H9 (cell line): ENCODE measurements at regions not wholly inside any gene's neighbourhood (a gene's known extent, or its start where the extent isn't known, plus 50 kb on each side); places are given as distances from the start of the nearest gene placed in this dataset.

ENCODE experiments used
- DNase-seq: peaks from one replicate; pipeline ENCODE4 v3.0.0-alpha.2; 2017
- H2AFZ ChIP-seq: one replicate; pipeline ENCODE4 v1.6.1; 2013; ENCODE audit warnings: mild to moderate bottlenecking, low read length, control low read depth, moderate library complexity
- H2AK5ac ChIP-seq: 2 replicates; pipeline ENCODE4 v1.6.1; 2013; ENCODE audit warnings: low read length, control low read depth, mixed read lengths; ENCODE audit not compliant: insufficient read length
- H2BK120ac ChIP-seq: one replicate; pipeline ENCODE4 v1.6.1; 2013; ENCODE audit warnings: low read depth, mild to moderate bottlenecking, low read length, control low read depth, inconsistent platforms; ENCODE audit not compliant: poor library complexity, severe bottlenecking
- H2BK12ac ChIP-seq: 2 replicates; pipeline ENCODE4 v1.6.1; 2013; ENCODE audit warnings: low read length, control low read depth, mixed read lengths, low read depth; ENCODE audit not compliant: insufficient read length
- H2BK15ac ChIP-seq: 2 replicates; pipeline ENCODE4 v1.6.1; 2013; ENCODE audit warnings: low read depth, low read length, control low read depth
- H2BK20ac ChIP-seq: one replicate; pipeline ENCODE4 v1.6.1; 2013; ENCODE audit warnings: low read depth, mild to moderate bottlenecking, low read length, control low read depth, inconsistent platforms; ENCODE audit not compliant: poor library complexity, severe bottlenecking
- H2BK5ac ChIP-seq: 2 replicates; pipeline ENCODE4 v1.6.1; 2013; ENCODE audit warnings: low read length, control low read depth, mixed read lengths; ENCODE audit not compliant: insufficient read length
- H3K14ac ChIP-seq: 2 replicates; pipeline ENCODE4 v1.6.1; 2013; ENCODE audit warnings: low read length, control low read depth; ENCODE audit not compliant: insufficient read depth
- H3K18ac ChIP-seq: 2 replicates; pipeline ENCODE4 v1.6.1; 2013; ENCODE audit warnings: low read depth, mild to moderate bottlenecking, mixed read lengths, low read length, control low read depth; ENCODE audit not compliant: insufficient read length
- H3K23ac ChIP-seq: 2 replicates; pipeline ENCODE4 v1.6.1; 2013; ENCODE audit warnings: low read length, control low read depth, mixed read lengths, low read depth; ENCODE audit not compliant: insufficient read length
- H3K23me2 ChIP-seq: 2 replicates; pipeline ENCODE4 v1.6.1; 2013; ENCODE audit warnings: low read depth, mild to moderate bottlenecking, mixed read lengths, low read length, control low read depth; ENCODE audit not compliant: insufficient read length, poor library complexity, severe bottlenecking
- H3K27ac ChIP-seq: 2 replicates; pipeline ENCODE4 v1.5.1; 2013; ENCODE audit warnings: low read length, control low read depth, mixed read lengths, low read depth; ENCODE audit not compliant: insufficient read length
- H3K27me3 ChIP-seq: 2 replicates; pipeline ENCODE4 v1.6.1; 2013; ENCODE audit warnings: low read length, control low read depth, inconsistent platforms; ENCODE audit not compliant: insufficient read depth
- H3K4ac ChIP-seq: 2 replicates; pipeline ENCODE4 v1.6.1; 2013; ENCODE audit warnings: low read depth, mild to moderate bottlenecking, control low read depth, inconsistent platforms, low read length, moderate library complexity
- H3K4me1 ChIP-seq: 2 replicates; pipeline ENCODE4 v1.6.1; 2013; ENCODE audit warnings: low read length, control low read depth, inconsistent platforms; ENCODE audit not compliant: insufficient read depth
- H3K4me2 ChIP-seq: 2 replicates; pipeline ENCODE4 v1.6.1; 2013; ENCODE audit warnings: low read length, control low read depth, mixed read lengths; ENCODE audit not compliant: insufficient read length, insufficient read depth
- H3K56ac ChIP-seq: 2 replicates; pipeline ENCODE4 v1.6.1; 2013; ENCODE audit warnings: low read depth, mild to moderate bottlenecking, mixed read lengths, low read length, control low read depth; ENCODE audit not compliant: insufficient read length
- H3K79me1 ChIP-seq: 2 replicates; pipeline ENCODE4 v1.6.1; 2013; ENCODE audit warnings: low read depth, mild to moderate bottlenecking, moderate library complexity, low read length, control low read depth, inconsistent platforms; ENCODE audit not compliant: insufficient read depth, poor library complexity, severe bottlenecking
- H3K79me2 ChIP-seq: 2 replicates; pipeline ENCODE4 v1.6.1; 2013; ENCODE audit warnings: low read length, control low read depth, inconsistent platforms; ENCODE audit not compliant: insufficient read depth
- H3K9ac ChIP-seq: 2 replicates; pipeline ENCODE4 v1.6.1; 2013; ENCODE audit warnings: low read length, control low read depth, mixed read lengths; ENCODE audit not compliant: insufficient read length; ENCODE audit errors: extremely low read depth
- H3K9me3 ChIP-seq: one replicate; pipeline ENCODE4 v1.6.1; 2013; ENCODE audit warnings: low read depth, low read length, inconsistent platforms; ENCODE audit not compliant: control insufficient read depth
- H3T11ph ChIP-seq: one replicate; pipeline ENCODE4 v1.6.1; 2013; ENCODE audit warnings: mild to moderate bottlenecking, low read length, control low read depth, inconsistent platforms
- H4K20me1 ChIP-seq: one replicate; pipeline ENCODE4 v1.6.1; 2013; ENCODE audit not compliant: control insufficient read depth, insufficient read length, insufficient read depth
- H4K5ac ChIP-seq: 2 replicates; pipeline ENCODE4 v1.6.1; 2013; ENCODE audit warnings: low read depth, mild to moderate bottlenecking, mixed read lengths, low read length, control low read depth; ENCODE audit not compliant: insufficient read length
- H4K8ac ChIP-seq: replicated peaks from 2 replicates; pipeline ENCODE4 v1.6.1; 2013; ENCODE audit warnings: low read length, control low read depth, mixed read lengths, low read depth; ENCODE audit not compliant: insufficient read length
- H4K91ac ChIP-seq: 2 replicates; pipeline ENCODE4 v1.6.1; 2013; ENCODE audit warnings: low read depth, mild to moderate bottlenecking, moderate library complexity, mixed read lengths, low read length, control low read depth; ENCODE audit not compliant: insufficient read length
- H3K27ac Mint-ChIP-seq, 3 experiments: 2 replicates in 2 of 3; 3 replicates in 1 of 3; pipeline ENCODE4 v1.8.0; 2020 to 2021; ENCODE audit warnings: mixed read lengths in 3 of 3, mild to moderate bottlenecking in 1 of 3, moderate library complexity in 1 of 3
- H3K27me3 Mint-ChIP-seq: 2 replicates; pipeline ENCODE4 v1.8.0; 2021; ENCODE audit warnings: low read depth, mild to moderate bottlenecking, moderate library complexity, mixed read lengths
- H3K36me3 Mint-ChIP-seq, 3 experiments: 2 replicates in 2 of 3; 3 replicates in 1 of 3; pipeline ENCODE4 v1.8.0; 2020 to 2021; ENCODE audit warnings: low read depth in 3 of 3, mixed read lengths in 3 of 3; ENCODE audit not compliant: insufficient read depth in 1 of 3
- H3K4me1 Mint-ChIP-seq, 2 experiments: 2 replicates each; pipeline ENCODE4 v1.8.0; 2020; ENCODE audit warnings: mixed read lengths in 2 of 2
- H3K4me3 Mint-ChIP-seq, 2 experiments: 2 replicates in 1 of 2; 3 replicates in 1 of 2; pipeline ENCODE4 v1.8.0; 2020 to 2021; ENCODE audit warnings: mild to moderate bottlenecking in 2 of 2, mixed read lengths in 2 of 2, moderate library complexity in 1 of 2
- H3K9me3 Mint-ChIP-seq, 2 experiments: 2 replicates in 1 of 2; 3 replicates in 1 of 2; pipeline ENCODE4 v1.8.0; 2020; ENCODE audit warnings: mild to moderate bottlenecking in 2 of 2, mixed read lengths in 2 of 2, moderate library complexity in 1 of 2
- WGBS: extraction: QIAGEN DNeasy Blood & Tissue Kit; methylation state at CpG from one replicate; pipeline ENCODE4 v1.1.7; 2013; ENCODE audit warnings: missing lambda C conversion rate, low lambda C conversion rate, mixed read lengths; ENCODE audit not compliant: insufficient read length; ENCODE audit errors: extremely low coverage; 5-methylcytosine and 5-hydroxymethylcytosine counted together
- TF ChIP-seq, protein P1 (sequence below): fragments of 200-600 bp; sonication (generic); conservative IDR thresholded peaks from 3 replicates; pipeline ENCODE4 v1.8.0; 2021; ENCODE audit warnings: antibody characterized with exemption, mild to moderate bottlenecking

DNA sequence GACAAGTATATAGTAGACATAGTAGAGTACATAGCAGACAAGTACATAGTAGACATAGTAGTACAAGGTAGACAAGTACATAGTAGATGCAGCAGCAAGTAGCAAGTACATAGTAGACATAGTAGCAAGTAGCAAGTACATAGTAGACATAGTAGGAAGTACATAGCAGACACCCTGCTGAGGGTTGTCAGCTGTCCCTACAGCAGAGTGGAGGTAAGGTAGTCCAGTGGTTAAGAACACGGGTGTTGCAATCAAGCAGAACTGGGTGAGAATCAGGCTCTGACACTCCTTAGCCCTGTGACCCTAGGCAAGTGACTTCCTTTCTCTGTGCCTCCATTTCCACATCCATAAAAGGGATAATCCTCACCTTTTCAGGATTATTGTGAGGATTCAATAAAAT lies 94.7 kb downstream of the NOG start:
- no peaks in the 10 kb centered on the region for H3K4me1 ChIP-seq
- no peak overlapping the region for H4K91ac ChIP-seq
- WGBS, result no CpG with 5 or more reads among the region's 1 CpG
- H2BK12ac ChIP-seq, result no peak overlapping the region
- no peak overlapping the region for H4K5ac ChIP-seq
- H3K9ac ChIP-seq, result no peak overlapping the region
- Mint-ChIP-seq H3K4me3 (no peak overlapping the region), H3K27ac (no peak overlapping the region), H3K36me3 (no peaks in the 10 kb centered on the region), H3K27me3 (peaks cover 4% of the 10 kb centered on the region), H3K4me1 (no peaks in the 10 kb centered on the region), H3K9me3 (no peaks in the 10 kb centered on the region)
- DNase-seq, result no peak
- H3K4me2 ChIP-seq, result no peak overlapping the region
- no peak overlapping the region for H2AFZ ChIP-seq
- no peak overlapping the region for H3K27ac ChIP-seq
- H2BK20ac ChIP-seq, result no peak overlapping the region
- H2AK5ac ChIP-seq, result no peak overlapping the region
- no peak overlapping the region for H3K14ac ChIP-seq
- no peaks in the 10 kb centered on the region for H3K79me2 ChIP-seq
- no peaks in the 10 kb centered on the region for H3K79me1 ChIP-seq
- no peak overlapping the region for H2BK15ac ChIP-seq
- no peak overlapping the region for H3K18ac ChIP-seq
- H3K23me2 ChIP-seq, result no peaks in the 10 kb centered on the region
- H4K8ac ChIP-seq, result no peak overlapping the region
- H2BK120ac ChIP-seq, result no peak overlapping the region
- no peaks in the 10 kb centered on the region for H3K9me3 ChIP-seq
- no peaks in the 10 kb centered on the region for H4K20me1 ChIP-seq
- TF ChIP-seq, protein P1, sequence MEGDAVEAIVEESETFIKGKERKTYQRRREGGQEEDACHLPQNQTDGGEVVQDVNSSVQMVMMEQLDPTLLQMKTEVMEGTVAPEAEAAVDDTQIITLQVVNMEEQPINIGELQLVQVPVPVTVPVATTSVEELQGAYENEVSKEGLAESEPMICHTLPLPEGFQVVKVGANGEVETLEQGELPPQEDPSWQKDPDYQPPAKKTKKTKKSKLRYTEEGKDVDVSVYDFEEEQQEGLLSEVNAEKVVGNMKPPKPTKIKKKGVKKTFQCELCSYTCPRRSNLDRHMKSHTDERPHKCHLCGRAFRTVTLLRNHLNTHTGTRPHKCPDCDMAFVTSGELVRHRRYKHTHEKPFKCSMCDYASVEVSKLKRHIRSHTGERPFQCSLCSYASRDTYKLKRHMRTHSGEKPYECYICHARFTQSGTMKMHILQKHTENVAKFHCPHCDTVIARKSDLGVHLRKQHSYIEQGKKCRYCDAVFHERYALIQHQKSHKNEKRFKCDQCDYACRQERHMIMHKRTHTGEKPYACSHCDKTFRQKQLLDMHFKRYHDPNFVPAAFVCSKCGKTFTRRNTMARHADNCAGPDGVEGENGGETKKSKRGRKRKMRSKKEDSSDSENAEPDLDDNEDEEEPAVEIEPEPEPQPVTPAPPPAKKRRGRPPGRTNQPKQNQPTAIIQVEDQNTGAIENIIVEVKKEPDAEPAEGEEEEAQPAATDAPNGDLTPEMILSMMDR, result no peak
- H3T11ph ChIP-seq, result no peak overlapping the region
- no peak overlapping the region for H3K4ac ChIP-seq
- no peaks in the 10 kb centered on the region for H3K27me3 ChIP-seq
- no peak overlapping the region for H3K23ac ChIP-seq
- no peak overlapping the region for H2BK5ac ChIP-seq
- H3K56ac ChIP-seq, result no peak overlapping the region
